Fibroblast of the conjunctiva (primary cell): ENCODE measurements at regions not wholly inside any gene's neighbourhood (a gene's known extent, or its start where the extent isn't known, plus 50 kb on each side); places are given as distances from the start of the nearest gene placed in this dataset.
"Not testable (repeated sequence)": the region's sequence is repeated elsewhere in the genome, so short reads cannot be mapped to it uniquely, and the experiment has no call there.

Source experiments
- DNase-seq: peaks from one replicate; pipeline ENCODE4 v3.0.0-alpha.2; 2010; ENCODE audit warnings: low read depth

DNA sequence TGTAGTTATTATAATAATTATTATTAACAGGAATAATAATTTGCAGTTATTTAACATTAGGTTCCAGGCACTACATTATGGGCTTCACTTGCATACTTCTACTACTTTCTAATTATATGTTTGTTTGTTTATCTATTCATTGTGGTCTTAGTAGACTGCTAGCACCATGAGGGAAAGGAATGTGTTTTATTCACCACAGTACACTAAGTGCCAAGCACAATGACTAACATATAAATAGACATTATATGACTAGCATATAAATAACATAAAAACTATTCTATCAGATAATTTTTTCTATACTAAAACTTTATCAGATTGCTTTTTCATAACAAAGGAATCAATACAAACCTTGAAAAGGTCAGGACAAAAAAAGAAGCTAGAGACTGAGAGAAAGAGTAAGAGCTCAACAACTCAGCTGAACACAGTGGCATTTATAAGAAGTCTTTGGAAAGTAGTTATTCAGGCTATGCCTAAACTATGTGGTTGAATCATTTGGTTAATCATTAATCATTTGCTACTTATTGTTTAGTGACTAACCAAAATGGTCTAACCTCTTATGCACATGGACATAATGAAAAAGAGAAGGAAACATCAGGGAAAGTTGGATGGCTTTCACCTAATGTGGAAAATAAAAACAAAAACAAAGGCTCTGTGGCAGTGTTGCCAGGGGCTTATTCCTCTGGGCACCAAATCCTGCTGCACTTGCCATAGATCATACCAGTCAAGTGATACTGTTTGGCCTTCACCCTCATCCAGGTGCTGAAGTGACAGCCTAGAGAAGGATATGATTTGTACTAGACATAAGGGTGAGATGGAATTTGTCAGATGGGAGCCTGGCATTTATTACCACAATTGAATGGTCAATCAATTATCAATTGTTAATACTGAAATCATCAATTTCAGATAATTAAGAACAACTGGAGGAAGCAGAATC is 174.9 kb downstream of the ETAA1 start:
- DNase-seq: no peak

DNA sequence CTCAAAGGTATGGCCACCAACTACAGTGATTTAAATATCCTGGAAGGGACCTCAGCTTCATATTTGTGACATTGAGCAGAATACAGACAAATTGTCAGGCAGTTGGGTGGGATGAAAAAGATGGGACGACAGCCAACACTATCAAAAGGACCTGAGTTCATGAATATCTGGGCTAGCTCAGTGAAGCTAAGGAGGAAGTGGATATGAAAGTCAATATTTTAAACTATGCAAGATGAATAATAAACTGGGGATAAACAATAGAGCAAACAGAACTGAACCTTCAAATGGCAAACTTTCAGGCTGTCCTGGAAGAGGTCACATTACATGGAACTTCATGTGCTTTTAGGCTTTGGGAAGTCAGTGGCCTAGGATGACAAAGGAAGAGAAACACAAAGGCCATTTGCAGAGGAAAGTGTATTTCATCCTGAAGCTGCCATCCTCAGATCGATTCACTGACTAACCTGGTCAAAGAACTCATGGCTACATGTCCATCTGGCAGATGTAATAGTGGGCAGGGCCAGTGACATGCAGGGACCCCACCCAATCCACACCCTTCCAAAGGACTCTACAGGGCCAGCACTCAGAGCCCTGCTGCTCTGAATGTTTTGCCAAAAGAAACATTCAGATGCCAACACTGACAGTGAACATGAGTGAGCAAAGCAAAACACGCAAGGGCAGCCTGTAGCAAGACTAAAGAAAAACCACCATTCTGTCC is 175.7 kb downstream of the ETAA1 start:
- DNase-seq: peak; percentile 63

DNA sequence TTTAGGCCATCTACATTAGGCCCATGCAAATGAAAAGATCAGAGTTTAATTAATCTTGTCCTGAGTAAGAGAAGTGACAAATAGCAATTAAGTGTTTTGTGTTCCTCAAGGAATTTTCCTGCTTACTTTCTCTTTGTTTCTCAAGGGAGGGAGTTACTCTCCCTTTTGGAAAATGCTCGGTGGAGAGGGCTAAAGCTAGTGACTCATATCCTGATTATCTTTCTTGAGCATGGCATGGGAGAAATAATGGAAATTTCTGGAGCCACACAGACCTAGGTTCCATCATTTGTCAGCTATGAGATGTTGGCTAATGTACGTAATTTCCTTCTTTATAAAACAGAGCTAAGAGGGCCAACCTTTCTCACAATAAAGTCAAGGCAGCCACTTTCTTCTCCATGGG is 177.1 kb downstream of the ETAA1 start:
- no peak for DNase-seq

DNA sequence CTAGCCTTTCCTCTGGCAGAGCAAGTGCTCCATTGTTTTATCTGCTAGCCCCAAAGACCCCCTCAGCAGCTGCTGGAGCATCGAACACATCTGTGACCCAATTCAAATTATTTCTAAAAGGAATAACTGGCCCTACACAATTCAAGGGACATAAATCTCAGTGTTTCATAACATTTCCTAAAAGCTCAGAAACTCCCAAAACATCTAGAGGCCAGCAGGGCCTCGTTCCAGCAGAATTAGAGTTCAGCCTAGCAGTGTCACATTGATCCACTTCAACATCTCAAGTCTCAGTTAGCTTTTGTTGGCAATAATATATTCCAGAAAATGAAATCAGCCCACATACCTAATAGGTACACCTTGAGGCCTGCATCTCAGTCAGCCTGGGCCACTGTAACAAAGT is 179.1 kb downstream of the ETAA1 start:
- no peak for DNase-seq

DNA sequence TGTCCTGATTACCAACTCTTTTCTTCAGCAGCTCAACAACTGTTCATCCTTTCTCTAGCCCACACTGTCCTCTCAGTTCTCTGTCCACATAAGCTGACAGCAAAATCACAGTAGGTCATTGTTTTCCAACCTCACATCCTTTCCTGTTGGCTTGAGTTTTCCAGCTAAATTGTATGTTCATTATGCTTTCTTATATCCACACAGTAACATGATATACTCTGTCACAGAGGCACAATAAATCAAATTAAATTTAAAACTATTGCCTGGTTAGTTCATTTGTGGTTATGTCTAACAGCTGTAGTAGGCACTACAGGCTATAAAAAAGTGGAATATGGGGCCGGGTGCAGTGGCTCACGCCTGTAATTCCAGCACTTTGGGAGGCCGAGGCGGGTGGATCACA is 179.9 kb downstream of the ETAA1 start:
- no peak for DNase-seq

DNA sequence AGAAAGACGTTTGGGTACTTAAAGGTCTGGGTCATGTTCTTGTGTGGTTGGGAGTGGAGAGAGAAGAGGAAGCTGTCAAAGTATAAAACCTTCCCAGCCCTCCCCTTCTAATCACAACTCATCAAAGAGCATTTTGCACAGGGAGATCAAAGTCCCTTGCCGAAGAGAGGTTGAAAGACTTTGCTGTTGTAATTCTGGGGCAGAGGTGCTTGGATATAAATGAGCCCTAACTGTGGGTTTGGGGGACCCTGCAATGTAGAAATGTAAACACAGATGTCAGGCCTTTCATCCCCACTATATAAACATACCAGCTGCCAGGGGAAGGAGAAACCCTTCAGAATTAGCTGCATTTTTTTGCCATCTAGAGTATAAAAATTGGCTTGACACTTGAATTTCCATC is 182.1 kb downstream of the ETAA1 start:
- DNase-seq: no peak

DNA sequence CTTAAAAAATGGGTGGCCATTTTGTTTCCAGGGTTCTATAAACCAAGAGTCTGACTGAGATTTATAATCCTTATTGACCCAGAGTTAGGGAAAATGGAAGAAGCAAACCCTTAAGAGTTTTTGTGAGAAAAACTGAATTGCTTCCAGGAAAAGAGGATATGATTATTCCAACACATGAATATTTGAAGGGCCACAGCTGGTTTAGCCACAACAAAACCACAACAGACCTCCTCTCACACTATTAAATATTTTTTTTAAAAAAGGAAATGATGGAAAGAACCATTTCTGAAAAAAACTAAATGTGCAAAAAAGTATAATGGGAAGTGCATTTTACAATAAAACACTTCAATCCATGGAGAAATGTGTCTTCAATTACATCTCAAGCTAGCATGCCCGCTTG is 182.7 kb downstream of the ETAA1 start:
- DNase-seq: no peak

DNA sequence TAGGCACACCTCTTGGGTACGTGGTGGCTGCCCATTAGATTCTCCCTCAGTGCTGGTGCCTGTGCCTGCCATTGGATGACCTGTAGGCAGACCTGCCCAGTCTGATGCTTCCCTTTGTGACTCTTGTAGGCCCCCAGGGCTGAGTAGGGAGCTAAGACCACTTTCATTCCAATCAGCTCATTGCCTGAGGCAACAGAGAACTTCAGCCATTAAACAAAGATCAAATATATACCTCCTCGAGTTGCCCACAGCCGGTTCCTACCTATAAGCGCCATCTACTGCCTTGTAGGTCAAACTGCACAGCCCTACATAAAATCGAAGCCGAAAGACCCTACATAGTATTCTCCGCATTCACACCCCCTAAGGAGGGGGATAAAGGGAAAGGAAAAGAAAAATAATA is 184.6 kb downstream of the ETAA1 start:
- DNase-seq: no peak

DNA sequence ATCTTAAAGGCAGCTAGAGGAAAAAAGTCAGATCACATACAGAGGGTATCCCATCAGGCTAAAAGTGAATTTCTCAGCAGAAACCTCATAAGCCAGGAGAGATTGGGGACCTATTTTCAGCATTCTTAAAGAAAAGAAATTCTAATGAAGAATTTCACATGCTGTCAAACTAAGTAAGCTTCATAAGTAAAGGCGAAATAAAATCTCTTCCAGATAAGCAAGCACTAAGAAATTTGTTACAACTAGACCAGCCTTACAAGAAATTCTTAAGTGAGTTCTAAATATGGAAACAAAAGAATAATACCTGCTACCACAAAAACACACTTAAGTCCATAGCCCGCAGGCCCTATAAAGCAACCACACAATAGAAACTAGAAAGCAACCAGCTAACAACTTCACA is 186.1 kb downstream of the ETAA1 start:
- no peak for DNase-seq

DNA sequence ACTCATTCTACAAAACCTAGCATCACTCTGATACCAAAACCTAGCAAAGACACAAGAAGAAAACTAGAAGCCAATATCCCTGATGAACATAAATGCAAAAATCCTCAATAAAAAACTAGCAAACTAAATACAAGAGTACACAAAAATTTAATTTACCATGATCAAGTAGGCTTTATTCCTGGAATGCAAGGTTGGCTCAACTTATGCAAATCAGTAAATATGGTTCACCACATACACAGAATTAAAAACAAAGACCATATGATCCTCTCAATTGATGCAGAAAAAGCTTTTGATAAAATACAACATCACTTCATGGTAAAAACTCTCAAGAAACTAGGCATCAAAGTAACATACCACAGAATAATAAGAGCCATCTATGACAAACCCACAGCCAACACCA is 188.3 kb downstream of the ETAA1 start:
- no peak for DNase-seq

DNA sequence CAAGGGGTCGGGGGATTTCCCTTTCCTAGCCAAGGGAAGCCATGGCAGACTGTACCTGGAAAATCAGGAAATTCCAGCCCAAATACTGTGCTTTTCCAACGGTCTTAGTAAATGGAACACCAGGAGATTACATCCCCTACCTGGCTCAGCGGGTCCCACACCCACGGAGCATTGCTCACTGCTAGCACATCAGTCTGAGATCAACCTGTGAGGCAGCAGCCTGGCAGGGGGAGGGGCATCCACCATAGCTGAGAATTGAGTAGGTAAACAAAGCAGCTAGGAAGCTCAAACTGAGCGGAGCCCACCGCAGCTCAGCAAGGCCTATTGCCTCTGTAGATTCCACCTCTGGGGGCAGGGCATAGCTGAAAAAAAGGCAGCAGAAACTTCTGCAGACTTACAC is 192.0 kb downstream of the ETAA1 start:
- DNase-seq: not testable (repeated sequence)

DNA sequence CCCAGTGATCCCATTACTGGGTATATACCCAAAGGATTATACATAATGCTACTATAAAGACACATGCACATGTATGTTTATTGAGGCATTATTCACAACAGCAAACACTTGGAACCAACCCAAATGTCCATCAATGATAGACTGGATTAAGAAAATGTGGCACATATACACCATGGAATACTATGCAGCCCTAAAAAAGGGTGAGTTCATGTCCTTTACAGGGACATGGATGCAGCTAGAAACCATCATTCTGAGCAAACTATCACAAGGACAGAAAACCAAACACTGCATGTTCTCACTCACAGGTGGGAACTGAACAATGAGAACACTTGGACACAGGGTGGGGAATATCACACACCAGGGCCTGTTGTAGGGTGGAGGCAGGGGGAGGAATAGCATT is 197.4 kb downstream of the ETAA1 start:
- not testable (repeated sequence) for DNase-seq

DNA sequence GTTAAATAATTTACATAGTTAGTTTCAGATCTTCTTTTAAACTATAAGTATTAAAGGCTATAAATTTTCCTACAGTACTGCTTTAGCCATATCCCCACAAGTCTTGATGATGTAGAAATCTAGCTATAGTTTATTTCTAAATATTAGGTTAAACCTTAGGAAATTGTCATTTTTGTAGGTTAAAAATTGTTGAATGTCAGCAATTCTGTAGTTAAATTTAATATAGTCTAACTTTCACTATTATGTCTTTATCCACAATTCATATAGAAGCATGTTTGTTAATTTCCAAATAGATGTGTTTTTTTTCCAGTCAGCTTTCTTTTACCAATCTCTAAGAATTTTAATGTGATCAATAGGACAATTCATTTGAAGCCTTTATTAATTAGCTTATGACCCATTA is 199.7 kb downstream of the ETAA1 start:
- no peak for DNase-seq

DNA sequence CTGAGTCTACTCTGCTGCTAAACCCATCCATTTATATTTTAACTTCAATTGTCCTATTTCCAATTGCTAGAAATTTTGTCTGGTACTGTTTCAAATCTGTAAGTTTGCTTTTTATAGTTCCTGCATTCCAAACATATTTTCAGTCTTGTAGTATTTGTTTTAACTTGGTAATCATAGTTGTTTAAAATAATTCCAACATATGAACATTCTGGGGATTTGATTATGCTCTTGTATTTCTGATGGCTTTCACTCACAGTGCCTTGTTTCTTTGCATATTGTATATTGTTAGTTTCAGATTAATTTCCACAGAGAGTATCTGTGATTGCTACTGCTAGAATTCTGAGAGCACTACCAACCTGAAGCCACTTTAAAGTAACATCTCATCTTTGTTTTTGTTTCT is 202.4 kb downstream of the ETAA1 start:
- no peak for DNase-seq

DNA sequence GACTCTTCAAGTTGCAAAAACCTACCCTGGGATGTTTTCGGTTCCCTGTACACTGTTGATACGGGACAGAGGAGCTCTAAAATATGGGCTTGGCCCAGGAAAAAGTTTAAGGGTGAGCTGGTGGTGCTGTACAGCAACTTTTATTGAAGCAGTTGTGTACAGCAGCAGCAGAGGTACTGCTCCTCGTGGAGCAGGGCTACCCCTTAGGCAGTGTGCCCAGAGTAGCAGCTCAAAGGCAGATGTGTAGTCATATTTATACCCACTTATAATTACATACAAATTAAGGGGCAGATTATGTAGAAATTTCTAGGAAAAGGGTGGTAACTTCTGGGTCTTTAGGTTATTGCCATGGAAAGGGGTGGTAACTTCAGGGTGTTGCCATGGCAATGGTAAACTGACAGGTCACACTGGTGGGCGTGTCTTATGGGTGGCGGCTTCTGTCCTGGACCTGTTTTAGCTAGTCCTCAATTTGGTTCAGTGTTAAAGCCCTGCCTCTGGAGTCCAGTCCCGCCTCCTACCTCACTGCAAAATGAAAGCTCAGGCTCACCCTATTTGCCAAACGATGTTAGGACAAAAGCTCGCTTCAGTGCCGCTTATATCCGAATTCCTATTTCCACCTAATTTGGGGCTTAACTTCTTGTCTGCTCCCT is 203.2 kb downstream of the ETAA1 start:
- no peak for DNase-seq

DNA sequence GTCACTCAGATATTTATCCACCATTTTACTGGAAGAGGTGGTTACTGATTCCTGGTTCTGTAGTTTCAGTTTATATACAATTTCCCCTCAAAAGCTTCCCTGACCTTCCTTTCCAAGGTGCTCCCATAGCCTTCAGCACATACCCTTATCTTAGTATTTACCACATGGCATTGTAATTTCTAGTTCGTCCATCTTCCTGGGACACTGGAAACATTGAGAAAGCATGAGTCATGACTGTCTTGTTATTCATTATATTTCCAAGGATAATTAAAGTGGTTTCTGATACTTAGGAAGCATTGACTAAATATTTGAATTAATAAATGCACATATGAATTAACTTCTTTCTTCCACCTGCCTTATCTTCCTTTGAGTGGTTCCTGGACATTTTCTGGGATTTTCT is 203.8 kb downstream of the ETAA1 start:
- no peak for DNase-seq

DNA sequence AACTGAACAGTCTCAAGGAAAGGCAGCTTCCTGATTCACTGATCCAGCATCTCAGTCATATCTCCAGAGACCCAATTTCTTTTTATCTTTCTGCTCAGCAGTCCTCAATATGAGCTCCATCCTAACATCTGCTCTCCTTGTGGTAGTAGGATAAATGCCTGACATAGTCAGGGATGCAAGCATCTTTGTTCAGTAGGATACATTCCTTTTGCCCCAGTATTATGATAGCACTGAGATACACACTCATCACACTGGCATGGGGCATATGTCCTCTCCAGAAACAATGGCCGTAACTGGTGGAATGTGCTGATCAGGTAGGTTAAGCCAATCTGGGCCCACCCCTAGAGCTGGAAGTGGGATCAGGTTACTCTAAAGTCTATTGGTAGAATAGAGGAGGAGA is 207.2 kb downstream of the ETAA1 start:
- no peak for DNase-seq

DNA sequence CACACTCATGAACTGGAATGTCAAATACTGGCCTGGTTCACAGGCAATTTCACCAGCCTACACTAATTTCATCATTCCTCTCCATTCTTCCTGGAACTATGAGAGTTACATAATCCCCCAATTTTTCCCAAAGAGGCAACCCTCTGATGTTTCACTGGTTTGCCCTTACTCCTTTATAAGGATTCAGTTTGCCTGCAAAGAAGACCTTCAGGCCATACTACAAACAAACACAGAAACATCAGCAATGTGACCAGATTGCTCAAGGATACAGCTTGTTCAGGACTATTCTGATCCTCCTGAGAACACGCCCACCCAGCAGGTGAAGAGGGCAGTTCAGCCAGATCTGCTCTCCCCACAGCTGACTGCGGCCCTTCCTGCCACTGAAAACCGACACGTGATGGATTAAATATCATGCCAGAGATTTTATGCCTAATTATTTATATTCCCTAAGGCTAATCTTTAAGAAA is 215.5 kb downstream of the ETAA1 start:
- no peak for DNase-seq

DNA sequence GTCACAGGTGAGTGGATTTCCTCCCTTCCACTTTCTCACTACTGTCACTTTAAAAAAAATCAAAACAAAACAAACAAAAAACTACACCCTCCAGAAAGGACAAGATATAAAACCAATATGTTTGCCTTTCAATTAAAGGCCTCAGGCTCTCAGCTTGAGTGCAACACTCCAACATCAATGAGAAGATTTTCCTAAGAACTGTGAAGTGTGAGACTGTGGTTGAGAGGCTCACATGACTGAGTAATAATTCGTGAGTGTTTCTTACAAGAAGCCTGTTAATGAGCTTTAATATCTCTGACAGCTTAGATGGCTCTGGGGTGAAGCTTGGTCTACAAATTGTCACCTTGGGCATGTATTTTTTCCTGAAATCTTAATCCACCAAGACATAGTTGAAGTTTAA is 216.1 kb downstream of the ETAA1 start:
- no peak for DNase-seq

DNA sequence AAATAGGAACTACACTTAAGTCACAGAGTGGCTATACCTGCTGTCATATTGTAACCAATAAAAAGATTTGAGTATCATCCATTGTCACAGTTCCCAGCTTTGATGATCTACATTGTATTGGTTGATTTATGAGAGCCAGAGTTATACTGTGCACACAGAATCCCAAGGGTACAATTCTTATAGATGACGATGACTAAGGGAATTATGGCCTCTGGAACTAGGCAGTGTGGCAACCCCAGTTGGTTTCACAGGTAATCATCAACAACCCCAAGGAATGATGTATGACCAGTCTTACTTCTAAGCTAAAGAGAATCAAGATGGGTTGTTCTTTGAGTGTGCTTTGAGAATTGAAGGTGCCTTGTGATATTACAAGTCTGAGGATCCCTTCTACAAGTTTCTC is 217.3 kb downstream of the ETAA1 start:
- no peak for DNase-seq

DNA sequence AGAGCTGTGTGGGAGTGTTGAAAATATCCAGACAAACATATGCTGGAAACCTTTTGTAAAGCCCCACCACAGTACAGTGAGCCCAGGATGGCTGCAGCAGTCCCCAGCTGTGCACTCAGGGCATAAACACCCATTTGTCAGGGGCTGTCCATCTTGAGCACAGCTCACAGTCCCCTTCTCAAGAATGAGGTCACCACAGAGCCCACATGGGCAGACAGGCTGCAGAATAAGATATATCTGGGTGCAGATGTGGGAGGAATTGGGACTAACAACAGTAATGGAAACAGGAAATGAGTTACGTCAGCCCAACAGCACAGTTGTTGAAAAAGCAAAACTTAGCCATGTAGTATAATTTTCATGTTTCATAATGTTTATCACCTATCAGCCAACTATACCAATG is 219.6 kb downstream of the ETAA1 start:
- DNase-seq: no peak

DNA sequence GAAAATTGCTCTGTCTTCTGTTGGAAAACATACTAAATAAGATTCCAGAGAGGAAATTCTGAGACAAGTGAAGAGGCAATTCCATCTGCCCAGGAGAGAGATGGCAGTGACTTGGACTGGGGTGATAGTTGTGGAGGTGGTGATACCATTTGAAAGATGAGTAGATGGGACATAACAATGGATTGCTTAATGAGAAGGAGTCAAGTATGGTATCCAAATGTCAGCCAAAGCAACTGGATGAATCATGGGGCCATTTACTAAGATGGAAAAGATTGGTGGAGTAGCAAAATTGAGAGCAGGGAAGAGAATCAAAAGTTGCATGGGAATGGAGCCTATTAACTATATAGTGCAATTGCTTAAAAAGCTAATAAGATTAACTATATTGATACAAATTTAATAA is 222.1 kb downstream of the ETAA1 start:
- no peak for DNase-seq

DNA sequence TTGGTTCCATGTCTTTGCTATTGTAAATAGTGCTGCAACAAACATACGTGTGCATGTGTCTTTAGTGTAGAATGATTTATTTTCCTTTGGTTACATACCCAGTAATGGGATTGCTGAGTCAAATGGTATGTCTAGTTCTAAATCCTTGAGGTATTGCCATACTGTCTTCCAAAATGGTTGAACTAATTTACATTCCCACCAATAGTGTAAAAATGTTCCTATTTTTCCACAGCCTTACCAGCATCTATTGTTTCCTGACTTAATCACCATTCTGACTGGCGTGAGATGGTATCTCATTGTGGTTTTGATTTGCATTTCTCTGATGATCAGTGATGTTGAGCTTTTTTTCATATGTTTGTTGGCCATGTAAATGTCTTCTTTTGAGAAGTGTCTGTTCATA is 226.6 kb downstream of the ETAA1 start:
- not testable (repeated sequence) for DNase-seq
